Fibroblast of the aortic adventitia (primary cell): ENCODE measurements at regions not wholly inside any gene's neighbourhood (a gene's known extent, or its start where the extent isn't known, plus 50 kb on each side); places are given as distances from the start of the nearest gene placed in this dataset.

Experiments
- DNase-seq: peaks from one replicate; pipeline ENCODE4 v3.0.0-alpha.2; 2010; ENCODE audit warnings: low read depth
- H3K4me3 ChIP-seq: 2 replicates; pipeline ENCODE4 v1.5.1; 2011; ENCODE audit warnings: low read depth, mild to moderate bottlenecking, control low read depth, low read length, moderate library complexity
- CTCF ChIP-seq: IDR thresholded peaks from 2 replicates; pipeline ENCODE4 v1.5.1; 2011; ENCODE audit warnings: mild to moderate bottlenecking, low read length, control low read depth, inconsistent platforms; ENCODE audit not compliant: insufficient read depth

DNA sequence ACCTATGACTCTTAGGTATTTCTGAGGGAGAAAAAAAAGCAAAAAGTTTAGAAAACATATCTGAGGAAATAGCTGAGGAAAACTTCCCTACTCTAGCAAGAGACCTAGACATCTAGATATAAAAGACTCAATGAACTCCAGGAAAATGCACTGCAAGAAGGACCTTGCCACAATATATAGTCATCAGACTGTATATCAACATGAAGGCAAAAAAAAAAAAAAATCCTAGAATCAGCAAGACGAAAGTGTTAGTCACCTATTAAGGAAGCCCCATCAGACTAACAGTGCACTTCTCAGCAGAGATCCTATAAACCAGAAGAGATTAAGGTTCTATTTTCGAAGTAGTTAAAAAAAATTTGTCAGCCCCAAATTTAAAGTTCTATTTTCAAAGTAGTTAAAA is 166.2 kb downstream of the TMEM38B start:
- H3K4me3 ChIP-seq: no peak overlapping the region
- no peak for DNase-seq
- no peak for TF ChIP-seq CTCF

DNA sequence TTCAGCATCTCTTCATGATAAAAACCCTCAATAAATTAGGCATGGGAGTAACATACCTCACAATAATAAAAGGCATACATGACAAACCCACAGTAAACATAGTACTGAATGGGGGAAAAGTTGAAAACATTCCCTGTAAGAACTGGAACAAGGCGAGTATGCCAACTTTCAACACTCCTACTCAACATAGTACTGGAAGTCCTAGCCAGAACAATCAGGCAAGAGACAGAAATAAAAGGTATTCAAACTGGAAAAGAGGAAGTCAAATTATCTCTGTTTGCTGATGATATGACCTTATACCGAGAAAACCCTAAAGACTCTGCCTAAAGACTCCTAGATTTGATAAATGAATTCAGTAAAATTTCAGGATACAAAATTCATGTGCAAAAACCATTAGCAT is 167.6 kb downstream of the TMEM38B start:
- no peak overlapping the region for H3K4me3 ChIP-seq
- DNase-seq: no peak
- TF ChIP-seq CTCF: no peak

DNA sequence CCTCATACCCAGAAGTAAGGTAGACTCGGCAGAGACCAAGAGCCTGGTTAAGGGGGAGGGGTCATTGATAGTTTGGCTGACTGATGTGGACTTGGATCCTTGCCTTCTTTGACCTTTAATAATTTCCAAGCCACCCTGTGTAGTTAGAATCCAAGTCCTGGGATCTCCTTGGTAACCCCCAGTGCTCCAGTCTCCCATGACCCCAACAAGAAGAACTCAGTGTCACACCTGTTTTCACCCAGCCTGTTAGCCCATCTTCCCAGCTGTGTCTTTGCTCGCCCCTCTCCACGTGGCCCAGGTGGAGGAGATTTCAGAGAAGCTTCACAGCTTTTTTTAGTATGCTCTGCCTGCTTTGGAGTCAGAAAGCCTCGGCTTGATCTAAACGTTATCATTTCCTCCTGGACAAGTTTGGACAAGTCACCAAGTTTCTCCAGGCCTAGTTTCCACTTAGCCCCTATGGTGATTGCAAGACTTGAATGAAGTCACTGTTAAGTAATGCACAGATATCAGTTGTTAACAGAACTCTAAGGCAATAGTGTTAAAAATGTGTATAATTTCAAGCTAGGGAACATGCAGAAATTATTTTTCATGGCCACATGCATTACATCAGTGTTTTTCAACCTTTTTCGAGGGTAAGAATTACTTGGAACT is 170.0 kb downstream of the TMEM38B start:
- peak; percentile 4 for DNase-seq
- TF ChIP-seq CTCF: no peak
- no peak overlapping the region for H3K4me3 ChIP-seq

GRCh38 chr9:105865285-105865684 is 170.9 kb downstream of the TMEM38B start:
- DNase-seq: no peak
- no peak overlapping the region for H3K4me3 ChIP-seq
- no peak for TF ChIP-seq CTCF

- H3K4me3 ChIP-seq: no peak overlapping the region
- DNase-seq: no peak
- TF ChIP-seq CTCF: no peak
Observed at GRCh38 chr9:105871540-105871939, 177.2 kb downstream of the TMEM38B start.

- no peak overlapping the region for H3K4me3 ChIP-seq
- TF ChIP-seq CTCF: no peak
- no peak for DNase-seq
Observed at GRCh38 chr9:105873801-105874200, 179.5 kb downstream of the TMEM38B start.

DNA sequence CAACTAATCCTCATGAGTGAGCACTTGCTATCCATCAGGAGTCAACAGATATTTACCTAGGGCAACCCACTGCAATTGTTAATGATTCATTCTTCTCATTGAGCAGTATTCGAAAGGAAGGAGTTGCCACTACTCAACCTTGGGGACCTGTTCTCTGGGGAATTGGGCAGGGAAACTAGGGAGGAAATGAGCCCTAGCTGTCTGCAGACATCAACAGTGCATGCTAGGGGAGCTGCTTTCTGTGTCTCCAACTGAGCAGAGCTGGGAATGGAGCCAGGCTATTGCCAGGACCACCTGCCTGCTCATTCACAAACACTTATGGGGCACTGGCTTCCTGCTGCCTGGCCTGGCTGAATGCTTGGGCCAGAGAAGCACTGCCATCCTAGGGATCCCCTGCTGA is 183.4 kb downstream of the TMEM38B start:
- TF ChIP-seq CTCF: no peak
- no peak for DNase-seq
- no peak overlapping the region for H3K4me3 ChIP-seq
